AG09319 (cell line): ENCODE measurements at regions not wholly inside any gene's neighbourhood (a gene's known extent, or its start where the extent isn't known, plus 50 kb on each side); places are given as distances from the start of the nearest gene placed in this dataset.

Source experiments
- DNase-seq: peaks from one replicate; pipeline ENCODE4 v3.0.0-alpha.2; 2010; ENCODE audit warnings: low read depth; ENCODE audit errors: extremely low read depth
- TF ChIP-seq, protein P1 (sequence below): IDR thresholded peaks from 2 replicates; pipeline ENCODE4 v1.5.1; 2011; ENCODE audit warnings: low read depth, mild to moderate bottlenecking, inconsistent platforms, low read length, moderate library complexity

DNA sequence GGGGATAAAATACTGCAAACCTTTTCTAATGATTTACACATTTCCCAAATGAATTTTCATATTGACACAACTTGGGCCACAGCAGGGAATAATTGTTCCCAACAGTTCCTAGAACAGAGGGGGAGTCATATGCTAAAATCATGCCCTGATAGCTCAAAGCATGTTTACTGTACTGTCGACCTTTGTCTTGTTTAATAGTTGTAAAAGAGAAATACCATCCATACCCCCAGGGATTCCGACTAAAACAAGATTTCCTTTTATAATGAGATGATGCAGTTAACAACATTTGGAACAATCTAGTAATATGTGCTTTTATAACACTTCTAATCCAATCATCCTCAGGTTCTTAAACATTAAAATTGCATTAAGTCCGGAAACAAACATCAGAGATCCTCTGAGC, 759.7 kb downstream of the OLFM4 start:
- TF ChIP-seq, protein P1, sequence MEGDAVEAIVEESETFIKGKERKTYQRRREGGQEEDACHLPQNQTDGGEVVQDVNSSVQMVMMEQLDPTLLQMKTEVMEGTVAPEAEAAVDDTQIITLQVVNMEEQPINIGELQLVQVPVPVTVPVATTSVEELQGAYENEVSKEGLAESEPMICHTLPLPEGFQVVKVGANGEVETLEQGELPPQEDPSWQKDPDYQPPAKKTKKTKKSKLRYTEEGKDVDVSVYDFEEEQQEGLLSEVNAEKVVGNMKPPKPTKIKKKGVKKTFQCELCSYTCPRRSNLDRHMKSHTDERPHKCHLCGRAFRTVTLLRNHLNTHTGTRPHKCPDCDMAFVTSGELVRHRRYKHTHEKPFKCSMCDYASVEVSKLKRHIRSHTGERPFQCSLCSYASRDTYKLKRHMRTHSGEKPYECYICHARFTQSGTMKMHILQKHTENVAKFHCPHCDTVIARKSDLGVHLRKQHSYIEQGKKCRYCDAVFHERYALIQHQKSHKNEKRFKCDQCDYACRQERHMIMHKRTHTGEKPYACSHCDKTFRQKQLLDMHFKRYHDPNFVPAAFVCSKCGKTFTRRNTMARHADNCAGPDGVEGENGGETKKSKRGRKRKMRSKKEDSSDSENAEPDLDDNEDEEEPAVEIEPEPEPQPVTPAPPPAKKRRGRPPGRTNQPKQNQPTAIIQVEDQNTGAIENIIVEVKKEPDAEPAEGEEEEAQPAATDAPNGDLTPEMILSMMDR = no peak
- DNase-seq = no peak

DNA sequence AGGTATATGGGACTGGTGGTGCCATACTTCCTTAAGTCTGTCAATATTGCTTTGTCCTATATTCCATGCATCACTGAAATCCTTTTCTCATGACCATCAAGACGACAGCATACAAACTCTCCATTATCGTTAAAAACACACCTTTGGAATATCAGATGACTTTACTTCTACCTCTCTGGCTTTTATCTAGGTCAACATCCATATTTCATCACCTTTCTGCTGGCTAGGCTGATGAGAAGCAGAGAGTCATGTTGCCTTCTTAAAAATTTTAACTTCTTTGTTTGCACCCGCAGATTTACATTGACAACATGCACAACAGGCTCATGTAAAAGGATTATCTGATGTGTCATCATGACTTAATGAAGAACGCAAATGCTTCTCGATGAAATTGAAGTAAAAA, 771.4 kb downstream of the OLFM4 start:
- no peak for DNase-seq
- TF ChIP-seq, protein P1 = no peak

DNA sequence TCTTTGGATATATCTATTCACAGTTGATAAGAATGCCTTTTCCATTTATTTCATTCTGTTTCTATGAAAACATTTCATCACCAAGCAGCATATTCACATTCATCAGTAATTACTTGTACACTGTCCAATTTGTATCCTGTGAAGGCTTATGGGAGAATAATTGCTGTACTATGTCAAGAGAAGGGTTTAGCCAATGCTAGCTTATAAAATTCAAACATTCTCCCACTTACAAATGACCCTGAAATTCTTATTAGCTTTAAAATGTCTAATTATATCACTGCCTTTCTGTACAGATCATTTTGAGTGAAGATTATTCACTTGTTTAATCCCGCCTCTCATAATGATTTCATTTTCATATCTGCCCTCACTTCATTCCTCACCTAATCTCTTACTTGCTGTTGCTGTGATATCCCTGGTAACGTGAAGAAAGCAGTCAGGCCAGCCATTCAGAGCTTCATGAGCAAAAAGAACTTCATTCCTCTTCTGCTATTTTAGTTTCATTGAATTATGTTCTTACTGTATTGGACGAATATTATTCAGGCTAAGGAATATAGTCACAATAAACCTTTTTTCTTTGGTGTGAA, 778.7 kb downstream of the OLFM4 start:
- TF ChIP-seq, protein P1 = no peak
- no peak for DNase-seq

DNA sequence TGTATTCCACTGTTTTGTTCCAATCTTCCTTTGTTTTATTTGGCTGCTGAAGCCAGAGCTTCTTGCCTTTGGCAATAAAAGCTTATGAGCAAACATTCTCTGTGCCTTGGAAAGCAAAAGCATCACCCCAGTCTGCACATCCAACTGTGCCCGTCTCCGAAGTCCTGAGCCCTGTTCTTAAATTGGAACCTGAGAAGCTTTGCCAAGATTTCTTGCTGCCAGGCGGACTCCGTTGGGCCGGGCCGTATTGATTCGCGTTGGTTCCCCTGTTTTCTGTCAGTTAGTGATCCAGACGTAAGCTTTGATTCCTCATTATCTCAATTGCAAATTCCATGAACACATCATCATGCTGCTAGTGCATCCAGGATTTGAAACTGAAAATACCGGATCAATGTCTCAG, 793.0 kb downstream of the OLFM4 start:
- TF ChIP-seq, protein P1 = no peak
- no peak for DNase-seq

DNA sequence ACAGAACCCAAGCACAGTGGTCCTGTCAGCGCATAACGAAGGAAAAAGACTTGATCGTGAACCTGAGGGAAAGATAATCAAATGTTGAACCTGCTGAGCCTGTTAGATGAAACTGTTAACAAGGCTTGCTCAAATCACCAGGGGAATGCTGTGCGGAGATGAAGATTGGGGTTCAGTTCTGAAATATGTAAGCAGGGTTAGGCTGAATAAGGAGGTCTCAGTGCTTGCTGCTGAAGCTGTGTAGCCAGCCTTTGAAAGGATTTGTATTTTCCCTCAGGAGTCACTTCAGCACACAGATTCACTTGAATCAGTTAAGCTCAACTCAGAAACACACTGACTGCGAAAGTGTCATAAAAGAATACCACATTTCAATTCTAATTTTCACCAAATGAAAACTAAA, 793.5 kb downstream of the OLFM4 start:
- TF ChIP-seq, protein P1 = no peak
- DNase-seq = no peak

DNA sequence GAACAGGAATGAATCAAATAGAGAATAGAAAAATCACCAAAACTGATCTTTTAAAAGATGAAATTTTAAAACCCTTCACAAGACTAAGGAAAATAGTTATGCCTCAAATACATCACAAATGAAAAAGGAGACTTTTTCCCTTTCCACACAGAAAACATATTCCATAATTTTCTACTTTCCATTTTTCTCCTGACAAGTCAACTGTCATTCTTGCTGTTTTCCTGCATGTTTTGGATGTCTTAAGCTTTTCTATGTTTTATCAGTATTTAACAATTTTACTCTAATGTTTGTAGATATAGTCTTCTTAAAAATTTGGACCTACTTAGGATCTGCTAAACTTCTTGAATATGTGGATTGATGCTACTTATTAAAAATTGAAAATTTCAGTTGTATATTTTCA, 810.8 kb downstream of the OLFM4 start:
- no peak for DNase-seq
- TF ChIP-seq, protein P1 = no peak

DNA sequence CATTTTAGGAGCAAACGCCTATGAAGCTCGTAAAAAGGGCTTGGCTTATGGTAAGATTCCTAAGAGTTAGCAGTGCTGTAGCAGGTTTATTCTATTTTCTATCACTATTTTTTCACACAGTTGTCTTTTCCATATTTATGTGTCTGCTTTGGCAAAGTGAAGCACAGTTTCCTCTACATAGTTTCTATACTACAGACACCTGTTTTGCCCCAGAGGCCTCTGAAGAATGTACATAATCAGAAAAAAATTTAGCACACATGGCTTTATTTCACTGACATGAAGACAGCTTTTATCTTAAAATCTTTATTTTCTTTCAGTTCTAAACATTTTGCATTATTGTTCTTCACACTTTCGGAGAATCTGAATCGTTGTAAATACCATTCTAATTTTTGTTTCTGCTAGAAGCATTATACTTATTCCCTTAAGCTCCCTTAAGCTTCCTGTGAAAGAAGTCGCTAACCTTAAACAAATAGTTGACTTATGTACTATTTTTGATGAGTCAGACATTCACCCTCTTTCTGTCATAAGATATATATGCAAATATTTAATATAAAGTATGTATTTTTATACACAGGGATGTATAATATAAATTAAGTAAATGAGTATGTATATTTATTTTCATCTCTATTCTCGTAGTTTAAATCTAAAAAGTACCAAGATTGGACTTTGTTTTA, 816.0 kb downstream of the OLFM4 start:
- TF ChIP-seq, protein P1 = no peak
- DNase-seq = no peak
